LHCN-M2 (cell line): ENCODE measurements at regions not wholly inside any gene's neighbourhood (a gene's known extent, or its start where the extent isn't known, plus 50 kb on each side); places are given as distances from the start of the nearest gene placed in this dataset.
"Not testable (repeated sequence)": the region's sequence is repeated elsewhere in the genome, so short reads cannot be mapped to it uniquely, and the experiment has no call there.

Experiments
- DNase-seq: peaks from one replicate; pipeline ENCODE4 v3.0.0-alpha.2; 2012; ENCODE audit warnings: low read depth

GRCh38 chr3:83251490-83251889 is 1490.0 kb upstream of the GBE1 start:
- DNase-seq, result no peak

GRCh38 chr3:83250613-83251012 is 1489.2 kb upstream of the GBE1 start:
- DNase-seq, result no peak

DNA sequence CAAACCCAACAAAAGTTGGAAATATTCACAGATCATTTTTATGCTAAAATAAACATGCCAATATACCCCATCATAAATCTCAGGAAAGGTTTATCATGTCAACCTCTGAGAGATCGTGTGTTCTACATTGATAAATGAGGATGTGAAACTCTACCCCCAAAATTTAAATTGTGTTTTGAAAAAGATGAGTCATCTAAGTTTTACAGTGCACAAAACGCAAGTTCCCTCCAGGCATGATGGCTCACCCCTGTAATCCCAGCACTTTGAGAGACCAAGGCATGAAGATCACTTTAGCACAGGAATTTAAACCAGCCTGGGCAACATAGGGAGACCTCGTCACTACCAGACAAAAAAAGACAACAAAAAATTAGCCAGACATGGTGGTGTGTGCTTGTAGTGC is 1487.0 kb upstream of the GBE1 start:
- DNase-seq, result no peak

DNA sequence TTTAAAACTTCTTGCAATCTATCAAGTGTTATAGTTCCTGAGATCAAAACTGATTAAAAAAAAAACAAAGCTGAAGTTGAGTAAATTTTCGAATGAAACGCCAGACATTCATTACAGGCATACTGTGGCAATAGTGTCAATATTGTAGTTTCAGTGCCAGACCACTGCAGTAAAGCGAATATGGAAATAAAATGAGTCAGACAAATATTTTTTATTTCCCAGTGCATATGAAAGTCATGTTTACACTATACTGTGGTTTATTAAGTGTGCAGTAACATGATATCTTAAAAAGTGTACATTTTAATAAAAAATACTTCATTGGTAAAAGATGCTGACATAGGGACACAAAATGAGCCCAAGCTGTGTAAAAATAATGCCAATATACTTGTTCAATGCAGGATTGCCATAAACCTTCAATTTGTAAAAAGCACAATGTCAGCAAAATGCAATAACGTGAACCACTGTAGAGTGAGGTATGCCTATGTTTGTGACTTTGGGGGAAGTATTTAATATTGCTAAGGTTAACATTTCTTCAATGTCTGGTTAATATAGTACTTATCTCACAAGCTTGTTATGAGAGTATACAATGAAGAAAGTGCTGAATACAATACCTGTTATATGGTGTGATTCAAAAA is 1473.9 kb upstream of the GBE1 start:
- no peak for DNase-seq

DNA sequence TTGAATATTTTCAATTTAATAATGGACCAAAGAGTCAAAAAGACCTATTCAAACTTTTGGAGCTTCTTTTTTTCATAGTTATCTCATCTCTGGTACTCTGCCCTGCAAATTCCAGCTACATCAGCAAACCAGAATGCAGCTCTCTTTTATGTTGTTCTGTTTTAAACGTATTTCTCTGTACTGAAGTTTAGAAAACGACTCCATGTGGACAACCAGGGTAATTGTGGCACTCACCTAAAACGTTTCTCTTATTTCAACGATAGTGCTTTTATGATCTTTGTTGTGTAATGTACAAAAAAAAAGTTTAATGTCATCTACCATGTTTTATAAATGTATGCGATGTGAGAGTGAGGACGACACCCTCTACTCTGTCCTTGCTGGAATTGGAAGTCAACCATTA is 1472.3 kb upstream of the GBE1 start:
- DNase-seq, result no peak

DNA sequence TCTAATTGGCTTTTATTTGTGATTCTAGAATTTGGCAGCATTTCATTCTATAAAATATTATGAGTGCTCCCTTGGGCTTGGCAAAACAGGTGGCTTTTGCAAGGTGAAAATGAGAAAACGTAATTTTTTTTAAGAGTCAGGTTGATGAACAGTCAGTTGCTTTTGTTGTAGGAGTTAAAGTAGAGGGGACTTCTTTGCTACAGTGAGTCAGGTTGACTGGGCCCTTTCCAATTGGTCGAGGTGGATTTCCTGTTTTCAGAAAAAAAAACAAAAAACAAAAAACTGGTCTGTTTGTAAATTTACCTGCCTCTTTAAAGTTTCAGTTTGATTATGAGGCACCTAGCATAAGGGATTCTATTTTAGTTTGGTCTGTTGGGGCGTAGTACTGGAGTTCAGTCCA is 1469.4 kb upstream of the GBE1 start:
- DNase-seq, result no peak

- no peak for DNase-seq
Observed at GRCh38 chr3:83230376-83230775, 1468.9 kb upstream of the GBE1 start.

DNA sequence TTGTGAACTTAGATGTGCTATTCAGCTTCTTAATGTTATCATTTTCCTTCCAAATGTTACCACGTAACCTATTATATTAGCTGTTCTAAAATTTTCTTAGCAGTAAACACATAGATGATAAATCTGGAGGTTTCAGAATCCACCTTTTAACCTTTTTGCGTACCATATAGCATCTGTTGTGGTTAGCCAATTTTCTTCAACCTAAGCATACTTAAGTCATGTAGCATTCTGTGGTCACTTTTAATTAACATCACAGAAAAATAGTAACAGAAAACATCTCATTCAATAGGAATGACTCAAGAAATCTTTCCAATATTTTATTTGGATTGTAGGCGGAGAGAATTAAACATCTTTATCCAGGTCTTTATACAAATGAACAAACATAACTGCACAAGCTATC is 1465.3 kb upstream of the GBE1 start:
- no peak for DNase-seq

DNA sequence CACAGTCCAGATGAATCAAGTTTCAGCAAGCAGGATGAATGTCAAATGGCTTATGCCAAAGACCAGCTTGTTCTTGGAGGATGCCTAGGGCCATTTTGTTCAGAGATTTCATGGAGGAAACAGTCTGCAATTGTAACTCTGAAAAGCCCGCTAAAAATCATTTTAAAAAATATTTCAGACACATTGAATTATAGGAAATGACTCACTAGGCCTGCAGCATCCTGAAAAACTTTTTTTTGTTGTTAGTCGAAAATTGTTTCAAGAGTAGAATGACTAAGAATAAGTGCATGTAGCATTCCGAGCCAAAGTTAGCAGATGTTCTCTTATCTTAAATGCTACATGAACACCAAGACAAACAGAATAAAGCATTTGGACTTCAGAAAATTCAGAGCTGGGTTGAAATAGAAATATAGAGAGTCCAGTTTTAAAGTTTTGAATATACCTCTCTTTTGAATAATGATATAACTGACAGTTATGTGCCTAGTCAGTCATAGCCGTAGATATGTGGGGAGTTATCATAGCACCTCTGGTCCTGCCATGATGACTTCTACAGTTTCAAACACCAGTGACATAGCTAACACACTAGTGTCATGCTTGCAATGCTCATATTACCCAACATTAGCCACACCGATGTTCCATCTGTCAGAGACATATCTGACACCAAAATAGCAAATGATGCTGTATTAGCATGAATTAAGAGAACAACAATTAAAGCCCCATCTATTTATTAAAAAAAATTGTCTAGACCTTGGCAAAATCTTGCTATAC is 1462.8 kb upstream of the GBE1 start:
- DNase-seq, result no peak

- DNase-seq, result no peak
Observed at GRCh38 chr3:83218383-83219200, 1457.1 kb upstream of the GBE1 start.

DNA sequence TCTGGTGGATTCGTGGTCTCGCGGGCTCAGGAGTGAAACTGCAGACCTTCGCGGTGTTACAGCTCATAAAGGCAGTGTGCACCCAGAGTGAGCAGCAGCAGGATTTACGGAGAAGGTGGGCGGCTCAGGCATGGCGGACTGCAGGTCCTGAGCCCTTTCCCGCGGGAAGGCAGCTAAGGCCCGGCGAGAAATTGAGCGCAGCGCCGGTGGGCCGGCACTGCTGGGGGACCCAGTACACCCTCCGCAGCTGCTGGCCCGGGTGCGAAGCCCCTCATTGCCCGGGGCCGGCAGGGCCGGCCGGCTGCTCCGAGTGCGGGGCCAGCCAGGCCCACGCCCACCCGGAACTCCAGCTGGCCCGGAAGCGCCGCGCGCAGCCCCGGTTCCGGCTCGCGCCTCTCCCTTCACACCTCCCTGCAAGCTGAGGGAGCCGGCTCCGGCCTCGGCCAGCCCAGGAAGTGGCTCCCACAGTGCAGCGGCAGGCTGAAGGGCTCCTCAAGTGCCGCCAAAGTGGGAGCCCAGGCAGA is 1456.2 kb upstream of the GBE1 start:
- DNase-seq, result not testable (repeated sequence)

DNA sequence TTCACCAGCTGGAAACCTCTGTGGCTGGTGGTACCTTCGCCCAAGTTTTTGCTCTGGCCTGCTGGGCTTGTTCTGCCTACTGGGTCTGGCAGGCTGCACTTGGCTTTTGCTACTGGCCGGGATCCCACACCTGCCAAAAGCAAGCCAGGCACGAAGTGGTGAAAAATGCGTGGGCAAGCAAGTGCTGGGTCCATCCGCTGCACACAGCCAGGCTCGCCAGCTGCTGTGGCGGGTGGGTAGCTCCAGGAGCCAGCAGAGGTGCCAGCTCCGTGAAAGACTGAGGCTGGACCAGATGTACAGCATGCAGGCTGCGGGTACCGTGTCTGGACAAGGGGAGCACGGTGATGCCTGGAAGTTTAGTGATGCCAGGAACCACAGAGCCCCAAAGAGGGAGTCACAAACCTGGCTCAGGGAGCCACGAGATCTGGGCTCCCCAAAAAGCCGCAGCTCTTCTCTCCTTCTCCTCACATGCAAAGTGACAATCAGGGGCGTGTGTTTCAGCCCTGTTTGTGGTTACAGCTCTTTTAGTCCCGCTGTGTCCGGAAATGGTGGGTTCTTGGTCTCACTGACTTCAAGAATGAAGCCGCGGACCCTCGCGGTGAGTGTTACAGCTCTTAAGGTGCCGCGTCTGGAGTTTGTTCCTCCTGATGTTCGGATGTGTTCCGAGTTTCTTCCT is 1455.6 kb upstream of the GBE1 start:
- no peak for DNase-seq

DNA sequence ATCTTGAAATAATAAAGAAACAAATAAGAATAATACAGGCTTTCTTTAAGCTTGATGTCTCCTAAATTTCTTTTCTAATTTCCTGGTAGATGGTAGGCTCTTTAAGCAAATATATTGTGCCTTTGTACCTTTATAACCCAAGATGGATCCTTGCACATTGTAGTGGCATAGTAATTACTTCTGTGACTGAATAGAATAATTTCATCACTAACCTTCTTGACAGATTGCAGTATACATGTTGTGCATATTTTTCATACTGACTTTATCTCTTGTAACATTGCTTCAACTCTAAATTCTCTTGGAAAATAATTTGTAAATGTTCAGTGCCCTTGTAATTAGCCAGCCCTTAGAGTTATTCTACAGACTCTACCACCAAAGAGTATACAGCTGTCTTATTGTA is 1433.8 kb upstream of the GBE1 start:
- DNase-seq, result no peak

GRCh38 chr3:83193526-83193925 is 1432.1 kb upstream of the GBE1 start:
- no peak for DNase-seq

DNA sequence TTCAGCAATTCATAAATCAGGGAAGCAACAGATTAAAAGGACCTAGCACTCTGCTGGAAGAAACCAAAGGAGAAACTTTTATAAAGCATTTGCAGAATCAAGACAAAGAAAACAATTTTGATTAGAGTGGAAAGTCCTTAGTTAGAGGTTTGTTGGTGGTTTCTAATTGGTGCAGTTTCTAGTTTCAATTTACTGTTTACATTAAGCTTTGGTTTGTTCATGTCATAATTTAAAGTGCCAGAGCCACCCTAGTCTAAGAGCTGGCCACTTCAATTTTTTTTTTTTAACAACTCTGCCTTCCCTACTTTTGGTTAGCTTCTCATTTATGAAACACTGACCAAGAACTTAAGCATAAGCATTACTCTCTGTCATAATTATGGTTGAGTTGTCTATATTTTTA is 1428.2 kb upstream of the GBE1 start:
- DNase-seq, result no peak

GRCh38 chr3:83169473-83169872 is 1408.0 kb upstream of the GBE1 start:
- no peak for DNase-seq

- DNase-seq, result no peak
Observed at GRCh38 chr3:83150896-83151295, 1389.5 kb upstream of the GBE1 start.

- DNase-seq, result no peak
Observed at GRCh38 chr3:83140983-83141382, 1379.5 kb upstream of the GBE1 start.

DNA sequence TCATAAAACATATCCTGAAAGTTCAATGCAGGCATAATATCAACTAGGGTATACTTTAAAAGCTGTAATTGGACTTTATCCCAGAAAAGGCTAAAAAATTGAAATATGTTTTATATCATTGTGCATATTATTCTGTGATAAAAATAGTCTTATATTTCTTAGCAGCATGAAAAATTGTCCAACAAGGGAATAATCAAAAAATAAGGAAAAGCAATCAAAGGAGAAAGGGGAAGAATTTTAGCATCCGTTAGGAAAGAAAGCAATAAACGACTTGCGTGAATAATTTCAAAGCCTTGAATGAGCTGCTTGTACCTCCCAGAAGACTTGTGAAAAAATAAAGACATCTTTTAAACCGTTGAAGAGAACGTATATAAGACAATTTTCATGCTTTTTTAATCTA is 1369.8 kb upstream of the GBE1 start:
- DNase-seq, result no peak

GRCh38 chr3:83122774-83123350 is 1361.4 kb upstream of the GBE1 start:
- DNase-seq, result no peak

- DNase-seq, result no peak
Observed at GRCh38 chr3:83093222-83093572, 1331.8 kb upstream of the GBE1 start.
